Adrenal gland (tissue), 9 donors: ENCODE measurements at regions not wholly inside any gene's neighbourhood (a gene's known extent, or its start where the extent isn't known, plus 50 kb on each side); places are given as distances from the start of the nearest gene placed in this dataset.
A peak's percentile ranks its signal among the peaks of the same experiment; 100 is the strongest.

Experiments
- DNase-seq, 7 donors: peaks; one replicate each; pipeline ENCODE4 v3.0.0-alpha.2; 2019 to 2020
- H3K27ac ChIP-seq, 5 donors: fragments of 200-600 bp; sonication (generic) in 4 of 5; 1 replicate in 3 of 5; 2 replicates in 2 of 5; pipeline versions ENCODE4 v1.5.1 to v1.8.0; 2016 to 2020; ENCODE audit warnings: mild to moderate bottlenecking in 1 of 5
- H3K27me3 ChIP-seq: fragments of 200-600 bp; 2 replicates; pipeline ENCODE4 v1.8.0; 2021
- H3K36me3 ChIP-seq, 2 donors: fragments of 200-600 bp; replicated peaks in 1 of 2; 1 replicate in 1 of 2; 2 replicates in 1 of 2; pipeline versions ENCODE4 v1.5.1 to v1.8.0; 2018 to 2022
- H3K4me1 ChIP-seq, 2 donors: fragments of 200-600 bp; replicated peaks in 1 of 2; 1 replicate in 1 of 2; 2 replicates in 1 of 2; pipeline versions ENCODE4 v1.5.1 to v1.8.0; 2018 to 2021
- H3K4me3 ChIP-seq, 4 donors: fragments of 200-600 bp; sonication (generic) in 3 of 4; one replicate each; pipeline ENCODE4 v1.5.1; 2016 to 2018
- H3K9me3 ChIP-seq, 3 donors: fragments of 200-600 bp; sonication (generic) in 1 of 3; replicated peaks in 1 of 3; 1 replicate in 2 of 3; 2 replicates in 1 of 3; pipeline versions ENCODE4 v1.5.1 to v1.8.0; 2016 to 2021
- CTCF ChIP-seq, 6 experiments: fragments of 450-650 bp in 4 of 6; fragments of 200-600 bp in 2 of 6; sonication (generic) in 1 of 6; IDR thresholded peaks; 1 replicate in 5 of 6; 2 replicates in 1 of 6; pipeline versions ENCODE4 v1.5.1 to v1.8.0; 2016 to 2021; ENCODE audit warnings: antibody characterized with exemption in 6 of 6, mild to moderate bottlenecking in 2 of 6, moderate library complexity in 1 of 6
- POLR2A ChIP-seq, 2 donors: fragments of 450-650 bp; IDR thresholded peaks; one replicate each; pipeline ENCODE4 v1.6.1; 2017; ENCODE audit warnings: antibody characterized with exemption in 2 of 2, mild to moderate bottlenecking in 2 of 2, moderate library complexity in 1 of 2
- WGBS, 4 donors: extraction: QIAGEN DNeasy Blood & Tissue Kit in 2 of 4; methylation state at CpG; one replicate each; pipeline versions ENCODE4 v1.1.5 to v1.1.7; 2013 to 2017; 5-methylcytosine and 5-hydroxymethylcytosine counted together
- intact Hi-C, 2 donors: fragments of 100-400 bp; cut with DNase I; formaldehyde crosslinking; loops; one replicate each; pipeline versions ENCODE4 v1.14.1 to v1.15.0; 2022 to 2023
- donor health status: healthy with polysubstance abuse.
- donor health status: Bipolar disorder and iron deficiency.
- donor health status: DM: yes; HTN: yes; CAD: no.
- donor health status: DM: no; HTN: no; CAD: no.
- donor health status: DM: no; HTN: no; CAD: no.

- Histone ChIP-seq H3K27me3 (no peaks in the 10 kb centered on the region), H3K4me3 (no peak overlapping the region), H3K36me3 (no peaks in the 10 kb centered on the region), H3K27ac (no peak overlapping the region), H3K4me1 (peaks cover 0 to 5% of the 10 kb centered on the region in 2 donors), H3K9me3 (no peaks in the 10 kb centered on the region)
- TF ChIP-seq CTCF (IDR thresholded peaks at IDR 0.05) (no peak), POLR2A (IDR thresholded peaks at IDR 0.05) (no peak)
- 66 to 80% (median 69%) methylated on average over 5 of the region's 5 CpGs for WGBS, 4 donors
- intact Hi-C loops, result no loop called here
- DNase-seq, result no peak
These were observed 125.1 kb upstream of the FST start for GRCh38 chr5:53355316-53355715.

- no peaks in the 10 kb centered on the region for H3K36me3 ChIP-seq
- intact Hi-C loops, result no loop called here
- peaks cover 0 to 5% of the 10 kb centered on the region in 2 donors for H3K4me1 ChIP-seq
- H3K27ac ChIP-seq, result no peak overlapping the region
- H3K4me3 ChIP-seq, result no peak overlapping the region
- H3K27me3 ChIP-seq, result no peaks in the 10 kb centered on the region
- no peaks in the 10 kb centered on the region for H3K9me3 ChIP-seq
- TF ChIP-seq POLR2A (IDR thresholded peaks at IDR 0.05), result no peak
- TF ChIP-seq CTCF (IDR thresholded peaks at IDR 0.05), result no peak
- 52 to 60% (median 58%) methylated on average over 1 of the region's 1 CpG for WGBS, 4 donors
- DNase-seq, result no peak
These were observed 124.5 kb upstream of the FST start for GRCh38 chr5:53355931-53356330.

DNA sequence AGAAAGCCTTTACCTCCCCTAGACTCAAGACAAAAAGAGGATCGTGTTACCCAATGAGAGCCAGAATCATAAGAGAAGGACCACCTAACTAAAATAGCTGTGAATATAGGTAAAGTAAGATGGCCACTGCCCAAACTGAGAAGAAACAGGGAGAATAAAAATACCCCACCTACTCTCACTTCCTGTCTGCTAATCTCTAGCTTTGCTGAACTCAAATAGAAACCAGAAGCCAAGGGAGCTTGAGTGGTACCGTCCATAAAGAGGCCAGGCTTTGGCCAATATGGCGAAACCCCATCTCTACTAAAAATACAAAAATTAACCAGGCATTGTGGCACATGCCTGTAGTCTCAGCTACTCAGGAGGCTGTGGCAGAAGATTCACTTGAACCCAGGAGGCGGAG is 123.0 kb upstream of the FST start:
- Histone ChIP-seq H3K36me3 (no peaks in the 10 kb centered on the region), H3K27ac (no peak overlapping the region), H3K4me1 (peaks cover 0 to 5% of the 10 kb centered on the region in 2 donors), H3K4me3 (no peak overlapping the region), H3K9me3 (no peaks in the 10 kb centered on the region), H3K27me3 (no peaks in the 10 kb centered on the region)
- no peak for DNase-seq
- TF ChIP-seq POLR2A (IDR thresholded peaks at IDR 0.05) (no peak), CTCF (IDR thresholded peaks at IDR 0.05) (no peak)
- intact Hi-C loops, result no loop called here
- WGBS, 4 donors, result 89 to 94% (median 93%) methylated on average over 4 of the region's 4 CpGs

DNA sequence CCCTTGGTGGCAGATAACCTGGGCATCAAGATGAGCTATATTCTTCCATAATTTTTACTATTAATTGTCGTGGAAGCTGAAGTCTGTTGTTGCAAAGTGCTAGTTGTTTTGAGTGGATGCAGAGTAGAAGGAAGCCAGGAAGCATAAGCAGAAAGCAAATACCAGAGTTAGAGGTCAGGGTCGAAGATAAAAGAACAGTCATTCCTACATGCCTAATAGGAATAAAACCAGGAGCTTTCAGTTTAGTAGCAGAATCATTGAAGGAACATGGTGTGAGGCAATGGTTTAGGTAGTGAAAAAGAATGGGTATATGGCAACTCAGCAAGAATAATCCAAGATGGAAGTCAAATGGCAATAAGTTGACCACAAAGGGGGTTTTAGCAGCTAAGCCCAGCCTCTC is 121.6 kb upstream of the FST start:
- Histone ChIP-seq H3K4me1 (peaks cover 0 to 5% of the 10 kb centered on the region in 2 donors), H3K9me3 (no peaks in the 10 kb centered on the region), H3K27ac (peak overlapping the region in 1 of 5 donors; percentile 10), H3K36me3 (no peaks in the 10 kb centered on the region), H3K27me3 (no peaks in the 10 kb centered on the region), H3K4me3 (no peak overlapping the region)
- DNase-seq, result no peak
- intact Hi-C loops, result no loop called here
- 28 to 47% (median 40%) methylated on average over 2 of the region's 2 CpGs for WGBS, 4 donors
- no peak for TF ChIP-seq POLR2A (IDR thresholded peaks at IDR 0.05)
- no peak for TF ChIP-seq CTCF (IDR thresholded peaks at IDR 0.05)
